ENCODE measurements at regions not wholly inside any gene's neighbourhood (a gene's known extent, or its start where the extent isn't known, plus 50 kb on each side); places are given as distances from the start of the nearest gene placed in this dataset.

- no peak overlapping the region for H3K27ac ChIP-seq (ENCODE audit: low read depth, low read length)
- H3K4me3 ChIP-seq (ENCODE audit: low read length in 3 of 3): no peak overlapping the region
- peaks cover 0 to 3% (median 0%) of the 10 kb centered on the region in 3 donors for H3K27me3 ChIP-seq (ENCODE audit: control insufficient read depth in 3 of 3, insufficient read depth in 3 of 3, low read length in 3 of 3)
- H3K4me1 ChIP-seq (ENCODE audit: control insufficient read depth in 3 of 3, insufficient read depth in 3 of 3, low read length in 3 of 3): peaks cover 0 to 20% (median 2%) of the 10 kb centered on the region in 3 donors
- no peak overlapping the region for H3K9ac ChIP-seq (ENCODE audit: low read depth in 1 of 3, low read length in 3 of 3)
- no peaks in the 10 kb centered on the region for H3K9me3 ChIP-seq (ENCODE audit: control insufficient read depth in 3 of 3, low read length in 3 of 3)
- H3K36me3 ChIP-seq (ENCODE audit: control insufficient read depth in 3 of 3, insufficient read depth in 3 of 3, low read length in 3 of 3): no peaks in the 10 kb centered on the region
These were observed 335.4 kb downstream of the BCOR start for GRCh38 chrX:39762266-39762841.

GRCh38 chrX:39764441-39764914 lies 333.3 kb downstream of the BCOR start:
- Histone ChIP-seq H3K9me3 (ENCODE audit: control insufficient read depth in 3 of 3, low read length in 3 of 3) (no peaks in the 10 kb centered on the region), H3K9ac (ENCODE audit: low read depth in 1 of 3, low read length in 3 of 3) (no peak overlapping the region), H3K4me3 (ENCODE audit: low read length in 3 of 3) (no peak overlapping the region), H3K4me1 (ENCODE audit: control insufficient read depth in 3 of 3, insufficient read depth in 3 of 3, low read length in 3 of 3) (peaks cover 0 to 12% (median 8%) of the 10 kb centered on the region in 3 donors), H3K27me3 (ENCODE audit: control insufficient read depth in 3 of 3, insufficient read depth in 3 of 3, low read length in 3 of 3) (peaks cover 0 to 7% (median 0%) of the 10 kb centered on the region in 3 donors), H3K36me3 (ENCODE audit: control insufficient read depth in 3 of 3, insufficient read depth in 3 of 3, low read length in 3 of 3) (no peaks in the 10 kb centered on the region), H3K27ac (ENCODE audit: low read depth, low read length) (no peak overlapping the region)

GRCh38 chrX:39765327-39765726 lies 332.4 kb downstream of the BCOR start:
- H3K27me3 ChIP-seq (ENCODE audit: control insufficient read depth in 3 of 3, insufficient read depth in 3 of 3, low read length in 3 of 3): peaks cover 0 to 8% (median 0%) of the 10 kb centered on the region in 3 donors
- no peaks in the 10 kb centered on the region for H3K9me3 ChIP-seq (ENCODE audit: control insufficient read depth in 3 of 3, low read length in 3 of 3)
- no peak overlapping the region for H3K27ac ChIP-seq (ENCODE audit: low read depth, low read length)
- H3K4me1 ChIP-seq (ENCODE audit: control insufficient read depth in 3 of 3, insufficient read depth in 3 of 3, low read length in 3 of 3): peaks cover 0 to 8% (median 7%) of the 10 kb centered on the region in 3 donors
- no peaks in the 10 kb centered on the region for H3K36me3 ChIP-seq (ENCODE audit: control insufficient read depth in 3 of 3, insufficient read depth in 3 of 3, low read length in 3 of 3)
- H3K4me3 ChIP-seq (ENCODE audit: low read length in 3 of 3): no peak overlapping the region
- no peak overlapping the region for H3K9ac ChIP-seq (ENCODE audit: low read depth in 1 of 3, low read length in 3 of 3)

- no peaks in the 10 kb centered on the region for H3K9me3 ChIP-seq (ENCODE audit: control insufficient read depth in 3 of 3, low read length in 3 of 3)
- H3K27me3 ChIP-seq (ENCODE audit: control insufficient read depth in 3 of 3, insufficient read depth in 3 of 3, low read length in 3 of 3): peaks cover 0 to 8% (median 0%) of the 10 kb centered on the region in 3 donors
- H3K36me3 ChIP-seq (ENCODE audit: control insufficient read depth in 3 of 3, insufficient read depth in 3 of 3, low read length in 3 of 3): no peaks in the 10 kb centered on the region
- no peak overlapping the region for H3K4me3 ChIP-seq (ENCODE audit: low read length in 3 of 3)
- no peak overlapping the region for H3K9ac ChIP-seq (ENCODE audit: low read depth in 1 of 3, low read length in 3 of 3)
- H3K27ac ChIP-seq (ENCODE audit: low read depth, low read length): no peak overlapping the region
- peaks cover 0 to 8% (median 7%) of the 10 kb centered on the region in 3 donors for H3K4me1 ChIP-seq (ENCODE audit: control insufficient read depth in 3 of 3, insufficient read depth in 3 of 3, low read length in 3 of 3)
These were observed 331.6 kb downstream of the BCOR start for GRCh38 chrX:39766085-39766726.

GRCh38 chrX:39766855-39767254 lies 330.9 kb downstream of the BCOR start:
- H3K4me3 ChIP-seq (ENCODE audit: low read length in 3 of 3): no peak overlapping the region
- H3K36me3 ChIP-seq (ENCODE audit: control insufficient read depth in 3 of 3, insufficient read depth in 3 of 3, low read length in 3 of 3): no peaks in the 10 kb centered on the region
- no peak overlapping the region for H3K27ac ChIP-seq (ENCODE audit: low read depth, low read length)
- peaks cover 0 to 12% (median 8%) of the 10 kb centered on the region in 3 donors for H3K4me1 ChIP-seq (ENCODE audit: control insufficient read depth in 3 of 3, insufficient read depth in 3 of 3, low read length in 3 of 3)
- H3K9ac ChIP-seq (ENCODE audit: low read depth in 1 of 3, low read length in 3 of 3): no peak overlapping the region
- H3K9me3 ChIP-seq (ENCODE audit: control insufficient read depth in 3 of 3, low read length in 3 of 3): no peaks in the 10 kb centered on the region
- peaks cover 0 to 8% (median 0%) of the 10 kb centered on the region in 3 donors for H3K27me3 ChIP-seq (ENCODE audit: control insufficient read depth in 3 of 3, insufficient read depth in 3 of 3, low read length in 3 of 3)

- Histone ChIP-seq H3K4me1 (ENCODE audit: control insufficient read depth in 3 of 3, insufficient read depth in 3 of 3, low read length in 3 of 3) (peaks cover 3 to 18% (median 14%) of the 10 kb centered on the region in 3 donors), H3K27ac (ENCODE audit: low read depth, low read length) (no peak overlapping the region), H3K27me3 (ENCODE audit: control insufficient read depth in 3 of 3, insufficient read depth in 3 of 3, low read length in 3 of 3) (peaks cover 0 to 8% (median 0%) of the 10 kb centered on the region in 3 donors), H3K4me3 (ENCODE audit: low read length in 3 of 3) (no peak overlapping the region), H3K36me3 (ENCODE audit: control insufficient read depth in 3 of 3, insufficient read depth in 3 of 3, low read length in 3 of 3) (no peaks in the 10 kb centered on the region), H3K9ac (ENCODE audit: low read depth in 1 of 3, low read length in 3 of 3) (no peak overlapping the region), H3K9me3 (ENCODE audit: control insufficient read depth in 3 of 3, low read length in 3 of 3) (no peaks in the 10 kb centered on the region)
These were observed 330.3 kb downstream of the BCOR start for GRCh38 chrX:39767446-39767845.

GRCh38 chrX:39769748-39770147 lies 328.0 kb downstream of the BCOR start:
- no peaks in the 10 kb centered on the region for H3K9me3 ChIP-seq (ENCODE audit: control insufficient read depth in 3 of 3, low read length in 3 of 3)
- H3K4me1 ChIP-seq (ENCODE audit: control insufficient read depth in 3 of 3, insufficient read depth in 3 of 3, low read length in 3 of 3): peaks cover 4 to 21% (median 18%) of the 10 kb centered on the region in 3 donors
- no peaks in the 10 kb centered on the region for H3K36me3 ChIP-seq (ENCODE audit: control insufficient read depth in 3 of 3, insufficient read depth in 3 of 3, low read length in 3 of 3)
- H3K4me3 ChIP-seq (ENCODE audit: low read length in 3 of 3): no peak overlapping the region
- no peak overlapping the region for H3K9ac ChIP-seq (ENCODE audit: low read depth in 1 of 3, low read length in 3 of 3)
- H3K27me3 ChIP-seq (ENCODE audit: control insufficient read depth in 3 of 3, insufficient read depth in 3 of 3, low read length in 3 of 3): peaks cover 0 to 8% (median 0%) of the 10 kb centered on the region in 3 donors
- no peak overlapping the region for H3K27ac ChIP-seq (ENCODE audit: low read depth, low read length)

GRCh38 chrX:39771089-39771488 lies 326.7 kb downstream of the BCOR start:
- Histone ChIP-seq H3K36me3 (ENCODE audit: control insufficient read depth in 3 of 3, insufficient read depth in 3 of 3, low read length in 3 of 3) (no peaks in the 10 kb centered on the region), H3K27ac (ENCODE audit: low read depth, low read length) (no peak overlapping the region), H3K9me3 (ENCODE audit: control insufficient read depth in 3 of 3, low read length in 3 of 3) (no peaks in the 10 kb centered on the region), H3K9ac (ENCODE audit: low read depth in 1 of 3, low read length in 3 of 3) (no peak overlapping the region), H3K27me3 (ENCODE audit: control insufficient read depth in 3 of 3, insufficient read depth in 3 of 3, low read length in 3 of 3) (peaks cover 0 to 7% (median 0%) of the 10 kb centered on the region in 3 donors), H3K4me1 (ENCODE audit: control insufficient read depth in 3 of 3, insufficient read depth in 3 of 3, low read length in 3 of 3) (peaks cover 4 to 21% (median 17%) of the 10 kb centered on the region in 3 donors), H3K4me3 (ENCODE audit: low read length in 3 of 3) (no peak overlapping the region)

GRCh38 chrX:39772057-39772832 lies 325.5 kb downstream of the BCOR start:
- Histone ChIP-seq H3K36me3 (ENCODE audit: control insufficient read depth in 3 of 3, insufficient read depth in 3 of 3, low read length in 3 of 3) (no peaks in the 10 kb centered on the region), H3K27me3 (ENCODE audit: control insufficient read depth in 3 of 3, insufficient read depth in 3 of 3, low read length in 3 of 3) (peaks cover 0 to 9% (median 0%) of the 10 kb centered on the region in 3 donors), H3K4me1 (ENCODE audit: control insufficient read depth in 3 of 3, insufficient read depth in 3 of 3, low read length in 3 of 3) (peaks cover 4 to 20% (median 10%) of the 10 kb centered on the region in 3 donors), H3K9ac (ENCODE audit: low read depth in 1 of 3, low read length in 3 of 3) (peak overlapping the region in 2 of 3 donors; percentile 21 to 62), H3K4me3 (ENCODE audit: low read length in 3 of 3) (no peak overlapping the region), H3K9me3 (ENCODE audit: control insufficient read depth in 3 of 3, low read length in 3 of 3) (no peaks in the 10 kb centered on the region), H3K27ac (ENCODE audit: low read depth, low read length) (peak overlapping the region; percentile 21)

Data from skeletal muscle tissue (tissue), 3 donors.